C4-2B (cell line): ENCODE measurements at regions not wholly inside any gene's neighbourhood (a gene's known extent, or its start where the extent isn't known, plus 50 kb on each side); places are given as distances from the start of the nearest gene placed in this dataset.

Experiments used
- H3K27ac ChIP-seq: fragments of 450-650 bp; 2 replicates; pipeline ENCODE4 v1.5.1; 2017
- ZFX ChIP-seq: fragments of 450-650 bp; IDR thresholded peaks from 2 replicates; pipeline ENCODE4 v1.6.1; 2017
- TF ChIP-seq, protein P1 (sequence below): fragments of 450-650 bp; conservative IDR thresholded peaks from 2 replicates; pipeline ENCODE4 v1.5.1; 2017; ENCODE audit warnings: mild to moderate bottlenecking

DNA sequence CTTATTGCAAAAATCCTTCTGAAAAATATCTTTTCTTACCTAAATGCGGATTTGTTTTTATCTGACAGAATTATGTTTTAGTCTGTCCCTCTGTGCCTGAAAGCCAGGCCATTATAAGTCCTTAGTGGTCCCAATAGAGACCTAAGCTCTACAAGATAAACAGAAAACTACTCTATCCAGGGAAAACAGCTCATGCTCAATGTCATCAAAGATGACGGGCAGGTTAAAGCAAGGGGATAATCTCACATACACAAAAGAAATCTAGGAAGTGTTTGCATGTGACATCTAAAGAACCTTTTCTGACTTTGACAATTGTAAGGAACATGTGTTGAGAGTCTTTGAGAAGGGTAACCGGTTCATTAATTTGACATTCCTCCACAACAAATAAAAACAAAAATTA is 741.1 kb upstream of the ID2 start:
- no peak overlapping the region for H3K27ac ChIP-seq
- TF ChIP-seq, protein P1, sequence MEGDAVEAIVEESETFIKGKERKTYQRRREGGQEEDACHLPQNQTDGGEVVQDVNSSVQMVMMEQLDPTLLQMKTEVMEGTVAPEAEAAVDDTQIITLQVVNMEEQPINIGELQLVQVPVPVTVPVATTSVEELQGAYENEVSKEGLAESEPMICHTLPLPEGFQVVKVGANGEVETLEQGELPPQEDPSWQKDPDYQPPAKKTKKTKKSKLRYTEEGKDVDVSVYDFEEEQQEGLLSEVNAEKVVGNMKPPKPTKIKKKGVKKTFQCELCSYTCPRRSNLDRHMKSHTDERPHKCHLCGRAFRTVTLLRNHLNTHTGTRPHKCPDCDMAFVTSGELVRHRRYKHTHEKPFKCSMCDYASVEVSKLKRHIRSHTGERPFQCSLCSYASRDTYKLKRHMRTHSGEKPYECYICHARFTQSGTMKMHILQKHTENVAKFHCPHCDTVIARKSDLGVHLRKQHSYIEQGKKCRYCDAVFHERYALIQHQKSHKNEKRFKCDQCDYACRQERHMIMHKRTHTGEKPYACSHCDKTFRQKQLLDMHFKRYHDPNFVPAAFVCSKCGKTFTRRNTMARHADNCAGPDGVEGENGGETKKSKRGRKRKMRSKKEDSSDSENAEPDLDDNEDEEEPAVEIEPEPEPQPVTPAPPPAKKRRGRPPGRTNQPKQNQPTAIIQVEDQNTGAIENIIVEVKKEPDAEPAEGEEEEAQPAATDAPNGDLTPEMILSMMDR = no peak
- no peak for TF ChIP-seq ZFX

DNA sequence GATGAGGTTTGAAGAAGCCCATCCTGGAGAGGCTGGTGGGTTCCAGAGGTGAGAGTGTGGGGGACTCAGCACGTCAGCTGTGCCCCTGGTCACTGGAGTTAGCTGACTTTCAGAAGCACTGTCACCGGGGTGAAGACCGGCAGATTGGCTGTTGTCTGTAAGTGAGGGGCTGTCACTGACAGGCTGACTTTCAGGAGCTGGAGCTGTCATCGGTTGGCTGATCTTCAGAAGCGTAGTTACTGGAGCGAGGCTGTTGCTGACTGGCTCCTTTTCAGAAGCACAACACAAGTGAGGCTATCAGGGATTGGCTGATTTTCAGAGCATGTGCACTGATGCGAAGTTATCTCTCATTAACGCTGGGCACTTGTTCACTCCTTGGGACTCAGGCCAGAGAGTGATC is 738.4 kb upstream of the ID2 start:
- no peak overlapping the region for H3K27ac ChIP-seq
- TF ChIP-seq ZFX = no peak
- TF ChIP-seq, protein P1 = no peak

DNA sequence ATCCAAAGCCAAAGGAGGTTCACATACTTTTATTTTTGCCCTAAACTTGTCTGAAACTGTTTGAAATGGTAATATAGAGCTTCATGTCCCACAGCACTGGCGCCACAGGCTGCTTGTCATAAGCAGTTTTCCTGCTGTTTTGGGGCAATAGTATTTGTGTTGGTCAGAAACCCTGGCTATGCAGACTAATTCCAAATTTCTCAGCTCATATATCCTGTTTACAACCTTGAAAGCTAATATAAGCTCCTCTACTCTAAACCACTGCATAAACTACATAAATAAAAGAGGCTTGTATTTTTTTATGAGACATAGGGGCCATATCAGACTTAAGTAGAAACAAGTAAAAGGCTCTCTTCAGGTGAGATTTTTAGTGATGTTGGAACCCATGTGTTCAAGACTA is 736.8 kb upstream of the ID2 start:
- no peak overlapping the region for H3K27ac ChIP-seq
- no peak for TF ChIP-seq ZFX
- TF ChIP-seq, protein P1 = no peak

DNA sequence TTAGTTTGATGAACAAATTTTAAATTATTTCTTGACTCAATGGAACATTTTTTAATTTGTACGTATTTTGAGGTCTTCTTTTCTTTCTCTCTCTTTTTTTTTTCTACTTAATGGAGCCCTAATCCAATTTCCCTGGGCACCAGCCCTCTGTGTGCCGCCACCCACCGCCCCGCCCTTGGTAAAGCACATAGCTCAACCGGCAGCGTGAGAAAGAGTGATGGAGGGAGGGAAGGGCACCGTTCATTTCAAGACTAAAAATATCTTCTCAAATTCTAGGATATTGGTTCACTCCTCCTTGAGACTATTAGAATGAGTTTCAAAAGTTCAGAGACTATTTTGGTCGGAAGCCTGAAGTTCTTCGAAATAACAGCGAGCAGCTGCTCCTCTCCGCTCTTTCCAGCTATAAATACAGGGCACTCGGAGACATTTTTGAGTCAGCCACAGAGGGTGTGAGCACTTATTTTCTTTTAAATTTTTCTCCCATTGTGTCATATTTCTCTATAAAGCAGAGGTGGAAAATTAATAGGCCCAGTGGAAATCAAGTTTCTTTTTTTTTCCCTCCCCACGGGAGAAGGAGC is 731.7 kb upstream of the ID2 start:
- H3K27ac ChIP-seq = no peak overlapping the region
- TF ChIP-seq, protein P1 = no peak
- no peak for TF ChIP-seq ZFX

DNA sequence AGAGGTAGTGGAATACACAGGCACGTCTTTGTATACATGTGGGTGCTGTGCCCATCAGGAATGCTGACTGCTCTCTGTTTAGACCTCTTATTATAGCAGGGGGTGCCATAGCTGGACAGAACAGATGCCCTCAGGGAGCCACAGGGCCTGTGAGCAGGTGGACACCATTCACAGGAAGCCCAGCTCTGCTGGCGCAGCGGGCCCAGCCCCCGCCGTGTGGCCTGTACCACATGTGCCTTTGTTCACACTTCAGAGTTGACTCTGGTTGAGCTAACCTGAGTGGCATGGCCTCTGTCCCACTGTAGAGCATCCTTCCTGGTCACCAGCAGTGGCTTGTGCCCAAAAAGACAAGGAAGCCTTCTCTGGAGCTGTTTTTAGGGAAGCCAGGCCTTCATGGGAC is 730.9 kb upstream of the ID2 start:
- no peak overlapping the region for H3K27ac ChIP-seq
- no peak for TF ChIP-seq ZFX
- TF ChIP-seq, protein P1 = no peak

DNA sequence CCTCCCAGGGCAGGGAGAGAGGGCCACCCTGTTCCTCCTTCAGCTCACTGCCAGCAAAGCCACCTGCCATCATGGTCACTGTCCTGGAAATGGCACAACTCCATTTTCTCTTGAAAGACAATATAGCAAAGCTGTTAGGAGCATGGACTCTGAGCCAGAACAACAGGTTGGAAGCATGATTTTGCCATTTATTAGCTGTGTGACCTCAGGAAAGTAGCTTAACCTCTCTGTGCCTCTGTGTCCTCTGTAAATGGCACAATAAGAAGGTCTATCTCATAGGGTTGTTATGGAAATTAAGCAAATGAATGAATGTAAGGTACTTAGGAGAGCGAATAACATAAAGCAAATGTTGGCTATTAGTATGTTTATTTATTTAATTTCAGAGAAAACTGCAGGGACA is 730.4 kb upstream of the ID2 start:
- TF ChIP-seq, protein P1 = no peak
- TF ChIP-seq ZFX = no peak
- no peak overlapping the region for H3K27ac ChIP-seq

DNA sequence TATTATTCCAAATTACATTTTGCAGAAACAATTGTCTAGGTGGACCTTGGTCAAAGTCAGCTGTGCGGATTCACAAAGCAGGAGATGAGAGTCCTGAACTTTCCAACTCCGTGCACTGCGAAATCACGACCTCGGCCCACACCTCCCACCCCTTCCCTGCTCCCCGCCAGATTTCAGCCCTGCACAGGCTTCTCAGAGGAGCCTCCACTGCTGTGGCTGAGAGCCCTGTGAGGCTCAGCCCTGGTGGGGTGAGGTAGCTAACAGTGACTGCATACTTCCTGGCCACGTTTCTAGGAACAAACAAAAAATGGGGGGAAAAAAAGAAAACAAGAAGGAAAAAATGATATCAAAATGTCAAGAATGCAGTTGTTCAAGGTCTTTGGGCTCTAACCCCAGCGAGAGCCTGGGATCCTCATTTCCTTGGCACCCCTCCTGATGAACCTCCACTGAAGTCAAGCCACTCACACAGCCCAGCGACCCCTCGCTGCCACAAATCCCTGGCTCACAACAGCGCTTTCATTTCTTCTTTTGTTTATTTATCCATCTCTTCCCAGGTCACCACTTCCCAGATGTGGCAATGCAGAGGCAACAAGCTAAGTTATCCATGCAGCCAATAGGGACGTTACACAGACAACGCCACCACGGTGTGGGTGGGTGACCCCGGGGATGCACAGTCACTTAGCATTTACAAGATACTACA is 729.7 kb upstream of the ID2 start:
- TF ChIP-seq ZFX = no peak
- TF ChIP-seq, protein P1 = no peak
- no peak overlapping the region for H3K27ac ChIP-seq
